Activated T-helper 9 cell treated with anti-CD3 and anti-CD28 coated beads, Interleukin-2, amount 50 U/mL, for 16 hours (primary cell): ENCODE measurements at regions not wholly inside any gene's neighbourhood (a gene's known extent, or its start where the extent isn't known, plus 50 kb on each side); places are given as distances from the start of the nearest gene placed in this dataset.

ENCODE experiments used
- DNase-seq: peaks from one replicate; pipeline ENCODE4 v3.0.0-alpha.2; 2020; ENCODE audit warnings: low read depth

DNA sequence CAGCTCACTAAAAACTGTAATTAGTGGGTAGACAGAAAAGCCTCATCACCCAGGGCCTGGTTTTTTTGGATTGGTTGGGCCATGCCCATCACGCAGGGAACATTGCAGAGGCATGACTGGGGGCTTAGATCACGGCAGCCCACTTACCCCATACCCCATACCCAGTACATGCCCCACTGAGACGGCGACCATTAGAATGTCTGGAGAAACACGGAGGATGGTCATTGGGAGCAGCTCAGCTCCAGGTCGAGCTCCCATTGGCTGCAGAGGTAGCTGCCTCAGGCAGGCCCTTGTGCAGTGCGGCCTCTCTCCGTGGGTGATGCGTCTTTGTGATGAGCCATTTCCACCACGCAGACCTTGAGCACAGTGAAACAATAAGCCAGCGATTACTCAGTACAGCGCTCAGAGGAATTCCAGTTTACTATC, 204.0 kb downstream of the GADD45G start:
- no peak for DNase-seq

DNA sequence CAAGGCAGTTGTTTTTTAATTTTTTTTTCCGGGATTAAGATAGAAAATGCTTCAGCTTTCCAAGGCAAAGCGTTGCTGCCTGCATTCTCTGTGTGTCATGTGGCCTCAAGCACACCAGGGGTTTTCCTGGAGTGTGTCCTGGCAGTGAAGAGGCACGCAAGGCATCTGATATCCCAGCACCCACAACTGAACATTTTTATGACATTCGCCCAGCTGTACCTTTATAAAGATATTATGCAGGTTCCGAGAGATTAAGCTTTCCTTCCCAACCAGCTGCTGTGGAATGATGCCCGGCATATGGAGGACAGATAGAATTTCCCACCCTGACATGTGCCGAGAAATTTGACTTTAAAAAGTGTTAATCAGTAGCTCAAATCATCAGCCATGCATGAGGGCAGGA, 205.6 kb downstream of the GADD45G start:
- no peak for DNase-seq

DNA sequence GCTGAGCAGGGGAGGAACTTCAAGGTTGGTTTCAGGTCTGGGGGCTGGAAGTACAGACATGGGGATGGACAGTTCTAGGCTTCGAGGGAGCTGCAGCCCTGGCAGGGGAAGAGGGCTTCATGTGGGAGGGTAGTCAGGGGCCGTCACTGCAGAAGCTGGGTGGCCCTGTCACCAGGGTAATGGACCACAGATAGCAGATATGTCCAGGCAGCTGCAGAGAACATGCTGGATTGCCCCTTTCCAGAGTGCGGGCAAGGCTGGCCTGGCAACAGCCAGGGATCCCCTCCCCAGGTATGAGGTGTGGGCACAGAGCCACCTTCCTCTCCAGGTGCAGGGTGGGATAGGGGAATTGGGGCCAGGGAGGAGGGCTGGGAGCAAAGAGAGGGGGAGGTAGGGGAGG, 206.5 kb downstream of the GADD45G start:
- DNase-seq = no peak

DNA sequence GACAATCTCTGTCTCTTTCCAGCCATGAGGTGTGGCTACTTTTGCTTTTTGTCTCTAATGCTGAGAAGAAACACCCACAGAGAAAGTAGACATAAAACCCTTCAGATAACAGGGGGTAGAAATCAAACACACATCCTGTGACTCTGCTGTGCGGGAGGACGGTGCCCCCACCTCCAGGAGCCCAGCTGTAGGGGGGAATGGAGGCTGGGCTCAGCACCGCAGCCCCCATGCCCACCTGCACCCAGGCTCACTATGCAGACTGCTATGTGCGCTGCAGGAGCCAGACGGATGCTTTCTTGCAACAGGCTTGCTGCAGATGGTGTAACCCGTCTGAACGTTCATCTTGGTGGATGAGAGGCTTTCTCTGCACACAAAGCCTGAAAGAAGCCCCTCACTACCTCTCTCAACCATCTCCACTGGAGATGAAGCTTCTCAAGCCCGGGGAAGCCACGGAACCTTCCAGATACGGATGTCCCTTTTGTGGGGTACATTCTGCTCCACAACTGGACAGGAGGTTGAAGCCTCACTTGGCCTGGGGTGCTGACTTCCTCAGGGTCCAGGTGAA, 207.2 kb downstream of the GADD45G start:
- DNase-seq = no peak

DNA sequence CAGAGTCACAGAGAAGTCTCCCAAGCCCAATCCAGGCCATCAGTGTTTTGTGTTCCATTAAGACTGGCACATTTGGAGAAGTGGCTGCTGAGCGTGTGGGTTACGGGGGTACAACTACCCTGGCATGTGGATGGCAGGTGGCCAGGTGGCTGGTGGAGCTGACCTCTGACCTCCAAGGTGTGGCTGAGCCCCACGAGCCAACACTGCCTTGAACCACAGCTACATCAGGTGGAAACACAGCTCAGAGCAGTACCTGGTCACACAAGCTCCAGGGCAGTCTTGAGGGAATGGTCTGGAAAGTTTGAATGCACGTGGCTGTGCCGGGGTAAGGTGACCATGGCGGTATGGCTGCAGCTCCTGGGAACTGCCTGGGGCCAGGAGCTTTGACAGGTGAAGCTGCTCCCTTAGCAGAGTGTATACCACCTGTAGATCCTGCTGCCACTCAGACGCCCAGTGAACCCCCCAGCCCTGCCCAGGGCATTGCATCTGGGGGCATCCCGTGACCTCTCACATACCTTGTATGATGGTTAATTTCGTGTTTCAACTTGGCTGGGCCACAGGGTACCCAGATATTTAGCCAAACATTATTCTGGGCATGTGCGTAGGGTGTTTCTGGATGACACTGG, 207.9 kb downstream of the GADD45G start:
- DNase-seq = no peak

DNA sequence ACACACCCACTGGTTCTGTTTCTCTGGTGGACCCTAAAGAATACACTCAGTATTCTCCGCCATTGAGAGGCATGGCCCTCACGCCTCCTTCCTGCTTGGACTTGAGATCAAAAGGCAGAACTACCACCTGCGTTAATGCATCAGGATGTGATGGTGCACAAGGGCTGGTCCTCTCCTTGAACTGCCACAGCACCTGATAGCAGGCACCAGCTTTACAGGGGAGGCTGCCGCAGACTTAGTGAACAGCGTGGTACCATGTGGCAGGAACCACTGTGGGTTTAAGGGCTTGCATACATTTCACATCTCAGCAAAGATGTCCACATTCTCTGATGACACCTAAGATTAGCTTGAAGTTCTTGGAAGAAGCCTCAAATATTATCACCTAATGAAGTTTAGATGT, 208.7 kb downstream of the GADD45G start:
- no peak for DNase-seq

DNA sequence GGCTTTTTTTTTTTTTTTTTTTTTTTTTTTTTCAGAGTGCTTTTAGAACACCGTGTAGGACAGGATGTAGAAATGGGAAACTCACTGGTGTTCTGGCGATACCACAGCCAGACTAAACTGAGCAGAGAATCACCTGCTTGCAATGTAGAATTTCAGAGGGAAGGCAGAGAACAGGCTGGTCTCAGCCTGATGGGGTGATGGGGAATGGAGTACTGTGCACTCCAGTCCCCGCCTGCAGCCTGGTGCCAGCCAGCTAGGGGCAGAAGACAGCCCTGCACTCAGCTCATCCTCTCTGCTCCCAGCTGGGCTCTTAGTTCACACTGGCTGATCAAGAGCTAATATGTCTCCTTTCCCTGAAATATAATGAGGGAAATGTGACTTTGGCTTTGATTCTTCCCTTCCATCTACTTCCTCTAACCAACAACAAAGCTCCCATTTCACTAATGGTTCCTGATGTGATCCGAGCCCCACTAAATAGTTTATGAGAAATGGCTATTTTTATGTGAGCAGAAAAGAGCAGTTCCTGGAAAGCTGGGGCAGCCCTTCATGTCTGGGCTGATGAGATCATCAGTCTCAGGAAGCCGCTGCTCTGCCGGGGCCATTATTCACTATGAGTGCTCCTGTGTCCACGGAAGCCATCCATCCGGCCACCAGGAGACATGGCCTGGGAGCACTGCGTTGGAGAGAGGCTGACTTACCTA, 209.7 kb downstream of the GADD45G start:
- DNase-seq = no peak

DNA sequence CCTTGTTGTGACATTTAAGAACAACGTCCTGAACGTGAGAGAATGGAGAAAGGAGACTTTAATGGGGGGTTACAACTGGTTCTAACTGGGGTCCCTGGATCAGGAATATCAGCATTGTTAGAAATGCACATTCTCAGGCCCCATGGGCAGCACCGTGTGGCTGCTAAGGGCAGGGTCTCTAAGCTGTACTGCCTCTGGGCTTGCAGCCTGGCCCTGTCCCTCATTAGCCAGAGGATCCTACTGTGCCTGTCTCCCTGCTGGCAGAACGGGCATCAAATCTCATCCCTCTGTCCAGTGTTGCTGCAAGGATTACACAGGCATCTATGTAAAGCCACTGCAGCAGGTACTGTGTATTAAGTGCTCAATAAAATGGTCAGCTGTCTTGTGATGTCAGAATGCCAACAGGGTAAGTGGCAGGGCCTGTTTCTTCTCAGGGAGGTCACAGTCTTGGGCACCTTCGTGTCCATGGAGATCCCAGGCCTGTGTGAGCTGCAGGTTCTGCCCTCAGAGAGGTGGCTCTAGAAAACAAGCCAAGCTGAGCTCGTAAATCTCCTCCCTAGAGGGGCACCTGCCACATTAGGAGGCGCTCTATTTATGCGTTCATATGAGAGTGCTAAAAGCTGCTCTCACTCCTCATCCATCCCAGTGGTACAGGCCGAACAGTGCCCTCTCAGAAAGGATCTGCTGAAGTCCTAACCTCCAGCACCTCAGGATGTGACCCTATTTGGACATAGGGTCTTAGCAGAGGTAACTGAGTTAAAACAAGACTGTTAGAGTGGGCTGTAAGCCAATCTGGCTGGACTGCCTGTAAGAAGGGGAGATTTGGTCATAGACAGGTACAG, 210.5 kb downstream of the GADD45G start:
- no peak for DNase-seq

DNA sequence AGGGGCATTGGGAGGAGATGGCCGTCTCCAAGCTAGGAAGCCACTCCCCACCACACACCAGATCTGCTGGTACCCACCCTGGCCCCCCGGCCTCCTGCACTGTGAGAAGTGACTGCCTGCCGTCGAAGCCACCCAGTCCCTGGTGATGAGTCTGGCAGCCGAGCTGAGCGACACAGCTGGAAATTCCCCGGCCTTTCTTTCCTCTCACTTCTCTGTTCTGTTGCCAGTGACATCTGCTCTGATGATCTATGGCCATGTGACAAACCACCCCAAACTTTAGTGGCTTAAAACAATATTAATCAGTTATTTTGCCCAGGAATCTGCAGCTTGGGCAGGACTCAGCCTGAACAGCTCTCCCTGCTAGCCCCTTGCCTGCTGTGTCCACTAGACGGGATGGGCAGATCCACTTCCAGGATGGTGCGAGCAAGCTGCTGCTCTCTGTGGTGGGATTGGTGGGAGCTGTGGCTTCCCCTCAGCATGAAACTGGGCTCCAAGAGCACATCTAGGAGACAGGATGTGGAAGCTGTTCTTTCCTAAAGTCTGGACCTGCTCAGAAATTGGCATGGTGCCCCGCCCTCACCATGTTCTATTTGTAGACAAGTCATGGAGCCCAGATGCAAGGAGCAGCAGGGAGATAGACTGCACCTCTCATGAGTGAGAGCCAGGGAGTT, 211.2 kb downstream of the GADD45G start:
- no peak for DNase-seq

DNA sequence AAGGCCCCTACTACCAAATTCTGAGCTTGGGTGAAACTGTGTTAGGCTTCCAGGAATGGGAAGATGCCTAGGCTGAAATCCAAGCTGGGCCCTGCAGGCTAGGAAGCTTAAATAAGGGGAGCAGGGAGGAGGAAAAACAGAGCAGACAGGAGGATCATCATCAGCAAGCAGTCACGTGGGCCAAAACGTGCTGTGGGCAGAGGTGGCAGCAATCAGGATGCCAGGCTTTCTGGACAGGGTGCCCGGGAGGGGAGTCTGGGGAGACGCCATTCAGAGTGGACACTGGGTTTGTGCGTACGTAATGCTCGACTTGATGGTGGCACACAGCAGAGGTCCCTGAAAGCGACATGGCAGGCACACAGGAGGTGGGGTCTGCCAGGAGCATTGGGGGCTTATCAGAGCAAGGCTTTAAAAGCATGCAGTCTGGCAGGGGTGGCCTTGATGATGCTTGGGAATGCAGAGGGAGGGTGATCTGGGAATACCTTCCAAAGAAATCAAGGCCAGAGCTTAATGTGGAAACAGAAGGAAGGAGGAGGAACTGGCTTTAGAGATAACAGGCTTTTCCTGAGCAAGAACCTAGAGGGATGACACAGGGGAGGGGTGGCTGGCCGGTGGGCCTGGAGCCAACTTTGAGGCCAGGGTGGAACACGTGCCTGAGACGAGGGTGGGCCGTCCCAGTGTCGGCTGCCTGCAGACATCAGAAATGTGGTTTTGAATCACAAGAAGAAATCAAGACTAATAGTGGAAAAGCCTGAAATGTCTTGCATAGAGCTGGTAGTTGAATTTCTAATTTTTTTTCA, 212.5 kb downstream of the GADD45G start:
- DNase-seq = no peak

DNA sequence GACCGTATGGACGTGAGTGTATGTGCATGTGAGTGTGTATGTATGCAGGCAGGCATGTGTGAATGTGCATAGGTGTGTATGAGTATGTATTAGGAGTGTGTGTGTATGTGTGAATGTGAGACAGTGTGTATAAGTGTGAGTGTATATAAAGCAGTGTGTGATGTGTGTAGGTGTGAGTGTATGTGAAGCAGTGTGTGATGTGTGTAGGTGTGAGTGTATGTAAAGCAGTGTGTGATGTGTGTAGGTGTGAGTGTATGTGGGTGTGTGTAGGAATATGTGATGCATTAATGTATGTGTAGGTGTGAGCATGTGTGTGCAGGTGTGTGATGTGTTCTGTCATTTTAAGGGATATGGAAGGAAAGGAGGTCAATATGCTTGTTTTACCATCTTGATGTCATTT, 215.5 kb downstream of the GADD45G start:
- DNase-seq = no peak

DNA sequence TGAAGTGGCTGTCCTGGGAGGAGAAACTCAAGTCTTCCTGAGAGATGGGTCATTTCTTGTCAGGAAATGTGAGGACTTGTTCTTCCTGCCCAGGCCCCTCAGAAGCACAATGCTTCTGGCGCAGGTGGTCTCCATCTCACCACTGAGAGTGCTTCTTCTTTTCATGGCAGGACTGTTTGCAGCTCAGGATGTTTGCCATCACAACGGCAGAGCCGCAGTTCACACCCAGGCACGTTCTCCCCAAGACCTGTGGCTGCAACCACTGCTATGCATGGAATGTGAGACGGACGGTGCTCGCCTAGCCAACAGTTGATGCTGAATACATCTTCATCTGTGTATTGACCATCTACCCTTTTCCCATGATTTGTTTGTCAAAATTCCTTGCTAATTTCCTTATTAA, 216.3 kb downstream of the GADD45G start:
- DNase-seq = no peak

DNA sequence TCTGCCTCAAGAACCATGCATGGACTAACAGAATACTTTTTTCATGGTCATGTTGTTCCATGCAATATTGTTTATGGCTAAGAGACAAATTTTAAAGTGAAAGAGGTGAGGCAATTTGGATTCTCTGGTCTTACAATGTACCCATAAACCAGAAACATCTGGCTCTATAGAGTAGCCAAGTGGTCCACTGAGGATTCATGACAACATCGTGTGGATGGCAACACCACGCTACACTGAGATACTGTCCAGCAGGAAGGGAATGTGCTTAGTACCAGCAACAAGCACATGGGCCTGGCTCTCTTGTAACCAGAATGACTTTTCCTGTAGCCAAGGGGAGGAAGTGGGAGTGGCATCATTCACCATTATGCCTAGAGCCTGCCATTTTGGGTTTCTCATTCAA, 218.2 kb downstream of the GADD45G start:
- no peak for DNase-seq

DNA sequence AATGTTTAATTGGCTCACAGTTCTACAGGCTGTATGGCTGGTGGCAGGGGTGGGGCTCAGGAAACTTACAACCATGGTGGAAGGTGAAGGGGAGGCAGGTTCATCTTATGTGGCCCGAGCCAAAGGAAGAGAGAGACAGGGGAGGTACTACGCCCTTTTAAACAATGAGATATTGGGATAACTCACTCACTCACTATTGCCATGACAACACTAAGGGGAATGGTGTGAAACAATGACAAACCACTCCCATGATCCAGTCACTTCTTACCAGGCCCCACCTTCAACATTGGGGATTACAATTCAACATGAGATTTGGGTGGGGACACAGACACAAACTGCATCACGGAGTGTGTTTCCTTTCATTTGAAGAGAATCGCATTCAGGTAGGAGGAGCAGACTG, 220.9 kb downstream of the GADD45G start:
- DNase-seq = no peak

DNA sequence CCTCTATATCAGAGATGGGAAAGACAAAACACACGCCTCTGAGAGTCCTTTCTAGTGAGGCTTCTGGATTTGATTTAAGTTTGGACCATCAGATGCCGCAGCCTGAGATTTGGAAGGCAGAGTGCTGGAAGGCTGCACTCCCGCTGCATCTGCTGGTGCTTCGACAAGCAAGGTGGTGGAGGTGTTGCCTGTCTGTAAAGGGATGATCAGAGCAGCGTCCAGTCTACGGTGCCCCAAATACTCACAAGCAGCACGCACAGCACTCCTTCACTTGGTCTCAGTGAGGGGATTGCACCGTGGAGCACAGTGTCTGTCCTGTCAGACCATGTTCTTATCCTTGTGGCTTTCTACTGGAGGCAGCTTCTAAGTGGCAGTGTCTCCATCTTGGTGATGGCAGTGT, 221.4 kb downstream of the GADD45G start:
- DNase-seq = no peak

DNA sequence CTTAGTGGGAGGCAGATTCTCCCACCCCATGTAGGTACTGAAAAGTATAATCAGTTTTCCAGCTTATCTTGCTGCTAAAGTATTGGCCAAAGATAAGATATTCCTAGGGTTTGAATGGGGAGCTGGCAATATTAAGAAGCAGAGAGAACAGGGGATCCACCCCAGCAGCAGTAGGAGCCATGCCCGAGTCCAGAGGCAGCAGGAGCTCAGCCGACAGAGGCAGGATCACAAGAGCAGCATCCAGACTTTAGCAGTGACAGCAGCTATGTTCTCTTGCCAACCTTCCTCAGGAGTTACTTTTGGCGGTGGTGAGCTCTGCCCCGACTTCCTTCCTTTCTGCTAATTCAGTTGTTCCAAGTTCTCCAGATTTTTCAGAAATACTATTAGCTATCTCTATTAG, 224.5 kb downstream of the GADD45G start:
- no peak for DNase-seq

DNA sequence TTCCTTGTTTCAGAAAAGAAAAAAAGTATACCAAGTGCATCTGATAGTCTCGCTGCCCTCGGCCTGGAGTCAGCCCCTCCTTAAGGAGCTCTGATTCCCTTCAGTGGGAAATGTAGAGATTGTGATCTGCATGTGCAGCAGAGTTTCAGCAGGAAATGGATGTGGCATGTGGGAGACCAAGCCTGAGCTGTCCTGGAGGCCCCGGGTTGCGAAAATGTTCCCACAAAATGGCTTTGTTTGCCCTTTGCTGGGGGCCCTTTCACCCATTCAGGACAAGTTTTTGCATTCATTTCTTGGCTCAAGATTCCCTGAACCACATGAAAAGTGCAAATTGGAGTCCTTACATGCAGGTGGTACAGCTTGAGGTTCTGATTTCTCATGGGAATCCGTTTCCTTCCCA, 230.9 kb downstream of the GADD45G start:
- DNase-seq = no peak

DNA sequence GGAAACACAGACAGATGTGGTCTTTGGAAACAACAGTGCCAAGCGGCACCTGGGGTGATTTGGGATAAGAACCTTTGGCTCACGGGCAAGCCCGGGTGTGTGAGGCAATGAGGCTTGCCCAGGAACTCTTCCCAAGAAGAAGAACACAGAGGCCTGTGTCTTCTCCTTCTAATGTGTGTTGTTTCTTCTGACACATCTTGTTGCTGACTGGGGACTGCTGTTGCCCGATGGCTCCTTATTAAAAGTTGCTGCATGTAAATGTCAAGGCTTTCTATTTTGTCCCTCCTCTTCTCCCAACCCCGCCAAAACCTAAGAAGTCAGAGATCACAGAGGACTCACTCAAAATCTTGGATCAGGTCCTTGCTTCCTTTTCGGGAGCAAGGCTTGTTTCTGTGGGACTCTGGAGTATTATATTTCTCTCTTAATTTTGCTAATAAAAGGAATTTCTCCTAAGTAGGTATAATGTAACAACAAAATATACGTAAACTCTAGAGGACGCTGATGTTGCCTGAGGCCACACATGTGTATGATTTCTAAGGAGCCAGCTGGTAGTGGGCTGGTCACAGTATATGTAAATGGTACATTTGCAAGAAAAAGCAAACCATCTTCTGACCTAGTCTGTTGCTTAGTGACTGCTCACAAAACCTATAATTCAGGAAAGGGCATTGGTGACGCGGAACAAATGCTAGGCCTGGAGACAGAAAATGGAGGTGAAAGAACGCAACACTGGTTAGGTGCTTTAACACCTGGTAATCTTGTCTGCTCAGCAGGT, 232.5 kb downstream of the GADD45G start:
- no peak for DNase-seq

DNA sequence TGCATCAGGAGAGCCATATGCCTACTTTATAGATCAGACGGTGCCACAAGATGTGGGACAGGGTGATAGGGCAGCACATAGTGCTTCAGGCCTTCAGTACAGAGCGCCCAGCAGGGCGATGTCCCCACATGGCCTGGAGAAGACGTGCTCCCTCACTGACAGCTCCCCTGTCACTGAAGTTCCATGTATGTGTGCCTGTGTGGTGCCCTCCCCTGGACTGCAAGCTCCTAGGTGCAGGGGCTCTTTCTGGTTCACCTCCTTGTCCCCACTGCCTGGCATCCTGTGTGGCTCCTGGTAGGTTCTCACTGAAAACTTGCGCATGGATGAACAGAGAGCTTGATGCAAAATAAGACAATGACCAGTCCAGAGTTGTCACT, 233.1 kb downstream of the GADD45G start:
- no peak for DNase-seq

DNA sequence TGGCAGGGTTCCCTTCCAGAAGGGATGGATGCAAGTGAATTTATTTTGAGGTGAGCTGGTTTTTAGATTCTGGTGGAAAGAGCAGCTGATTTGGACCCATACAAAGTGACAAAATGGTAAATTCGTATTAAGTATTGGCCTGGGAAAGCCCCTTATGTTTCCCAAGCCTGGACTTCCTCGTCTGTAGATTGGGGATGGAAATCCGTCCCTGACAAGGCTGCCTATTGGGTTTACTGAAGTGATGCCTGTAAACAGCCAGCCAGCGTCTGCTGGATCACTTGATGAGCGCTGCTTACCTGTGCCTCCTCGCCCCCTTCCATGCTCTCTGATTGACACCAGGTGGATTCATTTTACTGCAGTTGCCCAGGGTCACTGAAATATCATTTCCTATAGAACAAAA, 233.8 kb downstream of the GADD45G start:
- no peak for DNase-seq

DNA sequence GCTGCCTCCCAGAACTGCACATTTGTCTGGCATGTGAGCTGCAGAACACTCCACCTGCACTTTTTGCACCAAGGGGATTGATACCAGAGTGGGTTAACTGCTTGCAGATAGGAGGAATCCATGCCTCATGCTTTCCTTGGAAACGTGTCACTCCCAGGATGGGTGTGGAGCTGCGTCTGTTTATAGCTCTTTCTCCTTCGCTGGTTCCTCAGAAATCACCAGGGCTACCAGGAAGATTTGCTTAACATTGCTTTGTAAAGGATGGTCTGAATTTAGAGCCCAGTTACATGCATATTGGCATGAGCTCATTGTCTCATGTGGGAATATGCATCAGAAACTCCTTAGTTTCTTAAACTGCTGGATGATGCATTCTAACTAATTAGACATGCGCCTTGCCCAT, 234.6 kb downstream of the GADD45G start:
- no peak for DNase-seq
